NCI-H2171 (cell line): ENCODE measurements at regions not wholly inside any gene's neighbourhood (a gene's known extent, or its start where the extent isn't known, plus 50 kb on each side); places are given as distances from the start of the nearest gene placed in this dataset.

Experiments
- DNase-seq: peaks from one replicate; lab custom pipeline; 2025; lab: John Stamatoyannopoulos, UW

DNA sequence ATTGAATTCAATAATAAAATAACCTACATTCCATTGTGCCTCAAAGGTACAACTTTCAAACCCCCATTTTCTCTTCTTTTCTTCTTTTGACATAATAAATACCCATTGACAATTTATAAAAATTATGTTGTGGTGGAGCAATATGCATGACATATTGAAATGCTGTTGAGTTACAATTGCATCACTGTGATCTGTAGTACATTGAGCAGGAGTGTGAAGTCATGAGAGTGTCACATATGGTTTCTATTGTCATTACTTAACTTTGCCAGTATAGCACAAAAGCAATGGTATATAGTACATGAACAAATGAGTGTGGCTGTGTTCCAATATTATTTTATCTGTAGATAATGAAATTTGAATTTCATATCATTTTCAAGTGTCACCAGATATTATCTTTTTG lies 441.3 kb downstream of the GJA1 start:
- DNase-seq, result no peak

DNA sequence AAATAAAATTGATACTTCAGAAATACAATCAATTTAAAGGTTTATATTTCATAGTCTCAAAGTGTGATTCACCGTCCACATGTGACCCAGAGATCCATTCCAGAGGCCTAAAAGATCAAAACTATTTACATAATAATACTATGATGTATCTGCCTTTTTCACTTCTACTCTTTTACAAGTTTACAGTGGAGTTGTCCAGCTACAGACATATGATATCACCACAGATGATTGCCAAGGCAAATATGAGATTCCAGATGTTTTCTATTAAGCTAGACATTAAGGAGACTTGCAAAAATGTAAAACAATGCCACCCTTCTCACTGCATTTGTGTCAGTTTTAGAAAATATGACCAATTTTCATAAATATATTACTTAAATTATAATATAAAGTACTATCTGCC lies 443.7 kb downstream of the GJA1 start:
- DNase-seq, result no peak

DNA sequence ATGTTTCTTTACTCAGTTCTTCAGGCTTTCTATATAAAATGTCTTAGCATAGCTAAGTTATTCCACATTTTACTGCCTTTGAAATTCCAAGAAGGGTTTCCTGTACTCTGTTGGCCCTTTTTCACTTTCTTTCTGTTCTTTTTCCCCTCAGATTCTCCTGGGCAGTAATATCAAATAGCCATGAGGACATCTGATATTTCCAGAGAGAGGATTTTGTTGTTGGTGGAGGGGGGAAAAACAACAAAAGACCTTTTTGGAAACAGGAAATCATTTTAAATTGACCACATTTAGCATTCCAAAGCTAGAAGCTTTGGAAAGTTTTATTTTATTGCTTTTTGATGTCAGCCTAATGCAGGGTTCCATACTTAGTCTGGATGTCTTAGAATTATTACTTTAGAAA lies 445.4 kb downstream of the GJA1 start:
- no peak for DNase-seq

DNA sequence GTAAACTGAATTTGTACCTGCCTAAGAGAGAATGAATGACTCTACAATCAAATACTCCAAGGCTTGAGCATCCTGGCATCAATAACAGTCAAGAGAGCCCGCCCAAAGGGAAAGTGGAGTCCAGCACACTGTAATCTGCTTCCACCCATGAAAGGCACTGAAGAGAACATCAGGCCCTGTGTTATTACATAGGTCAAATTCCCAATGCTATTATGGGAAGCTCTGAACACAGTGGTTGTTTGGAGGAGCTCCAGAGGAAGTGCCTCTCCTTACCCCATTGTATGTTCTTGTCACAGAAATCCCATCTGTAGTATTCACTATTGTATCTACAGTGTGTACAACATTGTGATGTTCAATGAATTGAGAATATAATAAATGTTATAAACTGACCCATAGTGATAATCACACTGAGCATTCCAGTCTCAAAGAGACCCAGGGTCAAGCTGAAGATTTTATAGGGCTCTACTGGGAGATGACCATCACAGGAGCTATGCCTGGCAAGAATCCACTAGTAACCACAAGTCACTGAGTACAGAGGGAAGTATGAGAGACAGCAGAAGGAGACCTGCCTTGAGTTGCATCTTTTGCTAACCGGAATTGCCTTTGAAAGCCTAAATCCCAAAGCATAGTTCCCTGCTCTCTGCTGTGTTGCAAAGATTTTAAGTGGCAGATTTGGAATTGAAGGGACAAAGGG lies 446.7 kb downstream of the GJA1 start:
- DNase-seq, result no peak

DNA sequence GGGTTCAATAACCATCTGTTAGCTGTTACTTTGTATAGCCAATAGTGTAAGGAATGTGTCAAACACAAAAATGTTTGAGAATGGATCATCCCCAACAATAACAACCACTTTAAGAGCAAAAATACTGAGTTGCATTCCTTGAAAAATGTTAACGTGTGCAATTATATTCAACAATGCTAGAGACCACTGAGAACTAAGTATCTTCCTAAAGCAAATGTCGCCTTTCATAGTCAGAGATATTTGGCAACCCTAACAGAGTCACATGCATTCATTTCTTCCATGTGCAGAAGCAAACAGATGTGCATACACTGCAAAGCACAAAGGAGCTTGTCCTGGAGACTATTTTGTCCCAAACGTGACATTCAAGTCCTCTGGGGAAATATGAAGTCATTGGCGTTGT lies 448.6 kb downstream of the GJA1 start:
- no peak for DNase-seq

DNA sequence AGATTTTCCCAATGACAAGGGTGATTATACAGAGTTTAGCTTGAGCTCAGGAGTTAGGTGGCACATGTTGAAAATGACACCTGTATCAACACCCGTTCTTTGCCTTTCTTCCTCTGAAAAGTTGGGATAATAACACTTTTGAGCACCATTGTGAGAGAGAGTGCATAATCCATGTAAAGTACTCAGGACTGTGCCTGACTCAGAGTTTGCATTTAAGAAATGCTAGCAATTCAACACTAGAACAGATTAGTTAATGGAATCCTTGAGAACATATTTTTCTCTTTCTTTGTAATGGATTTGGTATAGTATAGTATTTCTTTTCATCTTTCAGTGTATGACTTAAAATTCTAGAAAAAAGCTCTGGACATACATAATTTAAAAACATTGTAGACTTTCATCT lies 449.2 kb downstream of the GJA1 start:
- no peak for DNase-seq

DNA sequence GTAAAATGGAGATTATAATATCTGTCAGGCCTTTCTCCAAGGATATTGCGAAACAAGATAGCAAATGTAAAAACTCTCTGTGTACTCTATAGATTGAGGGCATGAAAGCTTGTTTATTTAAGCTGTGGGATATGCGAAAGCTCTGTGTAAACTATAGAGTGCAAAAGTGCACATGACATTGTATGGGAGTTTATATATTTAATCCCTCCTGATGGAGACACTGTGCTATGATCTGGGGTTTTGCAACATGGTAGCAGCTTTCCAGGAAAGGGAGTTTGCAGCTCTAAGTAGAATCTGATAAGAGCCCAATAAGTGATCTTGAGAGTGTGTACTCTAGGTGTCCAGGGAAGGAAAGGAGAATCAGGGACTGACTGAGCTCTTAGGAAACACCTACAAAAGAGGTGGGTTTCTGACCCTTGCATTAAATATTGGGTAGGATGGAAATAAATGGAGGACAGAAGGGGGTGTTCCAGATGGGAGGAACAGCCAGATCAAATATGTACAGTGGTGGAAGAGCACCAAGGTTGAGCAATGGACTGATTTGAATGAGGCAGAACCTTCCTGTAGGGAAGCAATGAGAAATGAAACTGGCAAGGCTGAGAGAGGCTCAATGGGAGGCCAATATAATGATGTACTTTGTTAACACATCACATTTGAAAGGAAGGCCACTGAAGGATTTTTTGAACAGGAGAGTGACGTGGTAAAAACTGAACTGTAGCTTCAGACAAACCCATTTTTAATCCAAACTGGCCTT lies 450.1 kb downstream of the GJA1 start:
- no peak for DNase-seq

DNA sequence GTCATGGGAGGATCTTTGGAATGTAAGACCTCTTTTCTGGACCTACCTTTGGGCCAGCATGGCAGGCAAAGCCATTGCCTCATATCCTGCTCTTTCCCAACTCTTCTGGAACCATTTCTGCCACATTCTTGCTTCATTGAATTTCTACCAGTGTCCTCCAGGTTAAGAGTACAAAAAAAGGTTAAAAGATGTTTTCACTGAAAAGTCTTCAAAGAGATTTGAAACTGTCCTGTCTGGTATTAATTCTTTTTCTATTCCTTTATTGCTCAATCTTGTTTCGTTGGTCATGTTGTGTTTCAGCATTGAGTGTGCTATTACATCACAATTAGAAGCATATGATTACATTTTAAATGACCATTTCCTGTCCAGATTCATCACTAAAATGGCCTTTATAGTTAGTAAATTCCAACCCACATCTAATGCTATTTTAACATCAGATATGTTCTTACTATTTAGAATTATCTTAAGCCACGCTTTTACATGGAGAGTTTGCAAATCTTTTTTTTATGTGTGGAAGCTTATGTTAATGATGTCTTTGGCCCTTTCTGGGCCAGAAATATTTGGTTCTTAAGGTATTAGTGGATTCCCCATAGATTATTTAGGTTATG lies 450.9 kb downstream of the GJA1 start:
- DNase-seq, result no peak

DNA sequence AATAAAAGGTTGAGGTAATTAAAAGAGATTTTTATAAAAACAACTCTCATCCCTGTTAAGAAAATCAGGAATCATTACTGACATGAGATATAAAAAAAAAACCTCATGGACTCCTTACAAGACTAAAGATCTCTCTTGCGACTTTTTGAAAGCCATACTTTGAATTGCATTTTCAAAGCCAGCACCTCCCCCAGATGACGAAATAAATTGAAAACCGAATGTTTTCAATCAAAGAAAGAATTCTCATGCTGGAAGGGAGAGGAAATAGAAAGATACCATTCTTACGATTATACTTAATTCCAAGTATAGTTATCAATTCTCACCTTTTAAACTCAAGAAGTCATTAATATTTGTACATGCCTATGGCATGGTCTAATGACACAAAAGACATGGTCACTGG lies 452.3 kb downstream of the GJA1 start:
- DNase-seq, result no peak

DNA sequence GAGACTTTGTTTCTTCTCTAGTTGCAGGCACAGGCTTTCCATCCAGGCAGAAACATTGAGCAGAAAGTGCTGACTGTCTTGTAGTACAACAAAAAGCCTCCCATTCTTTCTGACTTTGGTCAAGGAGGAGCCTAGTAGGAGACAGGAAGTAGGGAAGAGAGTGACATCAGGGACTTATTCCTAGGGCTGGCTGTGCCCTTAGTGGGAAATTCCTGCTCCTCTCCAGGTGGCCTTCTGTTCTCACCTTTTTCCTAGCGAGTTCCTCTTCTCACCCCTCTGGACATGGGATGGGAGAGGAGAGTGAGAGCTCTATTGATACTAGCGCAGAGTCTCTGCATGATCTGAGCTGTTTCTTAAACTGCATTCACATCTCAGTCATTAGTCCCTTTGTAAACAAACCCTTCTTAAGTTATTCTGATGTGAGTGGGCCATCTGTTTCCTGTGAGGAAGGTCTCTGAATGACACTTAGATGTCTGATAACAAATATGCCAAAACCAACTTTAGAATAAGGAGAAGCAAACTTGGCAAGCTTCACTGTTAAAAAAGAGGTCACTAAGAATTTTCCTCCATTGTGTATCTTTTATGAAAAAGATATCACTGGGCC lies 455.0 kb downstream of the GJA1 start:
- DNase-seq, result no peak

DNA sequence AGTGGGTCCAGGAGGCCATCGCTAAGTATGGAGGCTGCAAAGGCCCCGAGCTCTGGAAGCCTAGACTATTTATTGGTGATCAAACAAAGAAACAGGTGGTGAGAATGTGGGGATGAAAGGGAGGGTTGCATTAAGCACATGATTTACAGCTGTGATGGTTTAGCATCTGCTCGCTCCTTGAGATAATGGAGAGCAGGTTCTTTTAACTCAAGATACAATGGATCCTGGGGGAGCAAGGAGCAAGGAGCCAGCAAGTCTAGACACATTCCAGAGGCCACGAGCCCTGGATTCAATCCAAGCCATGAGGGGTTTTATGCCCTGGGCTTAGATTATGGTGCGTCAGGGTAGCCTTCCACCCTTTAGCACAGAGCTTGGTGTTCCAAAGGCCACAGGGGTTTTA lies 460.3 kb downstream of the GJA1 start:
- DNase-seq, result peak; percentile 6

DNA sequence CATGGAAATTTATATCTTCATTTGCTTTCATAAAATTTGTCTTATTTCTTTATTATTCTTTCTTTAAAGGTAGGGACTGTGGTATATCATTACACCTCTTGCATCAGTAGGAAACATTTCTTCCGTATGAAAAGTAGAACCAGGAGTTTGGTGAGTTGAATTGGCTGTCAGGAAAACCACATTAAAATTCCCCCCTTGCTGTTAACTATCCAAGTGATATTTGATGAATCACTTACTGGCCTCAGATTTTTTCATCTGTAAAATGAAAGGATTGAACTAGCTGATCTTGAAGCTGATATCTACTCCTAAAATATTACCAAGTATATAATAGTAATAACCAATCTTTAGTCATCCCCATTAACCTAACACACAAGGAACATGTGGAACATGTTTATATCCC lies 460.9 kb downstream of the GJA1 start:
- DNase-seq, result no peak

DNA sequence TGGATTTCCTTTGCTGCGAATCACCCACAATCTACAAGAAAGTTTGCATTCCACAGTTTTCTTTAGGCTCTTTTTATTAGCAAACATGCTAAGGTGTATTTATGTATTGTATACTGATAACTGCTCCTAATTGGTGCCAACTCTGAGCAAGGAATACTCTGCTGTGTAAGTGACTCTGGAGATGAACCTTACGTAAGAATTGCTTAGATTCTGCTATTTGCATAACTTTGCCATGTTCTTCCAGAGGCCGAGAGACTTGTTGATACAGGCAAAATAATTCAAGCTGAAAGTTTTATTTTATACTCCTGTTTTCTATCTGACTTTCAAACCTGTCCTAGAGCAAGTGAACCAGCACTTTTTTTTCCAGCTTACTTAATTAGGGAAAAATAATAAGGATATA lies 461.3 kb downstream of the GJA1 start:
- DNase-seq, result no peak

DNA sequence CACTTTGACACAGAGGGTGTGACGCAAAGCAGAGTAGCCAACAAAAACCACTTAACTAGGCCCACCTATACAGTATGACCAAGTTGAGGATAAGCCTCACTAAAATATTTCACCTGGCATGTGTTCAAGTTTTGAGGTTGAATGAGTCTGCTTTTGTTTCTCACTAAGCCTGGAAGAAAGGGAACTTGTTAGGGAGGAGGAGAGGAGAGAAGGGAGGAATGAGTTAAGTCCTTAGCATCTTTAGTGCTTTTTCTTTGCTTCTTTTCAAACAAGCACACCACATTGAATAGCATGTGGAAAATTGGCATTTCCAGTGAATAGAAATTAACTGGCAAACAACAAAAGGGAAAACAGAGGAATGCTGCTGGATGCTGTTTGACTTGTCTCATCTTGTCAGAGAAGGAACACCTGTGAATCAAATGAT lies 461.9 kb downstream of the GJA1 start:
- no peak for DNase-seq

DNA sequence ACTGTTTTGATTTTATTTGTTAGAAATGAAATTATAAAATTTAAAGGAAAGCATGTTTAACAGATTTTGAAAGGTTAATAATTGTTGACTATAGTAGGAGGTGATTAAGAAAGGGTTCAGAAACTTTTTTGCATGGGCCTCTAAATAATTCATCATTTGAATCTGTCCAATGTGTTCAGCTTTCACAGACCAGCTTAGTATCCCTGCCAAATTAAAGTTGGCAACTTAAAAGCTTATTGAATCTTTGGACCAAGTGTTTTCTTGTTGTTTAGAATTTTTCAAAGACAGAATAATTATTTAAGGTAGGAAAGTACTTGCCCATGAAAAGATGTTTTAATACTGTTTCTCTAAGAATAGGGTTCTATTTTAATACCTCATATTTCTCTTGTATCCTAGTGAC lies 466.0 kb downstream of the GJA1 start:
- DNase-seq, result no peak

DNA sequence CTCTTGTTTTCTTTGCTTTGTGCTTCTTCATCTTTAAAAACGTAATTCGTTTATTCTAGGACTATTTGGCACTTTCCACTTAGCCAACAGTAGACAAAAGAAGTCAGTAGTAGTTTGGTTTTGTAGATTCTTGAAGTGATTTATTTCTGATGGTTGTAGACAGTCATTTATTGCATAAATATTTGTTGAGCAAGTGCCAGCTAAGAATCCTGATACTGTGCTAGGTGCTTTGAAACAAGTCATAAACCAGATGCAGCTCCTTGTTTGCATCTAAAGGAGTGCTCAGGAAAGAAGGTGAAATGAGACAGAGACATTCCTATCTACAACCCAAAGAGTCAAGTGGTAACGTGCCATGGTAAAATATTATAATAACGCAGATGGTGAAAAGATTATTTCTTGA lies 469.1 kb downstream of the GJA1 start:
- DNase-seq, result no peak

DNA sequence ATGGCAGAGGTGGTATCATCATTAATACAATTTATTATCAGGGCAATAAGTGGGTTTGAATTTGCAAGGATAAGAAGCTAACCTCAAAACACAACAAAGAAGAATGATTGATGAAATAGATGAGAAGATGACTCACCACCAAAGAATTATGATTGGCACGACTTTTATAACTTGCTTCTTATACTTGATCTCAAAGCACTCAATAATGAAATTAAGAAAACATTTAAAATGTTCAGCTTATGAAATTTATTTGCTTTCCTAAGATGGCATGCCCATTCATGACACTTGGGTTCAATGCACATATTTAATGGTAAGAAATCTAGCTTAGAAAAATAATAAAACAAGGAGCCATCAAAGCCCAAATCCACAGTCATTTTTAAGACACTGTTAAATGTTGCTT lies 477.5 kb downstream of the GJA1 start:
- DNase-seq, result no peak

DNA sequence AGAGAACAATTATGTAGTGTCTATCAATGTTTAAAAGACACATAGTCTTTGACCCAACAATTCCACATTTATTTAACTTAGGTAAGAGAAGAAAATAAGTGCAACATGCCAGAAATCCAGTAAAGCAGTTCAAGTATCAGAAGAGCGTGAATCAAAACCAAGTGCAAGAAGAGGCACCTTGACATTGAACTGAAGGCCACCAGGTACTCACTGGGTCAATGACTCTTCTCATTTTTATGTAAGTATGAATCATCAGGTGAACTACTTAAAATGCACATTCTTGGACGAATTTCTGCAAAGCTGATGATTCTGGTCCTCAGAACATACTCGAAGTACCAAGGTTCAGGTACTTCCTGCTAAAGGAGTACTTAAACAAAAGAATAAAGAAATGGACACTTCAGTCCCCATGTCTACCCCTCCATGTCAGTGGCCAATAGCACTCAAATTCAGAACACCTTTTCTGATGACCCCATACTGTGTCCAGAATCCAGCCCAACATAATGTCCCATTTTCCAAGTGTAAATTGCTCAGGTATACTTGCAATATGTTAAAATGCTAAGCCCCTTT lies 481.9 kb downstream of the GJA1 start:
- no peak for DNase-seq

DNA sequence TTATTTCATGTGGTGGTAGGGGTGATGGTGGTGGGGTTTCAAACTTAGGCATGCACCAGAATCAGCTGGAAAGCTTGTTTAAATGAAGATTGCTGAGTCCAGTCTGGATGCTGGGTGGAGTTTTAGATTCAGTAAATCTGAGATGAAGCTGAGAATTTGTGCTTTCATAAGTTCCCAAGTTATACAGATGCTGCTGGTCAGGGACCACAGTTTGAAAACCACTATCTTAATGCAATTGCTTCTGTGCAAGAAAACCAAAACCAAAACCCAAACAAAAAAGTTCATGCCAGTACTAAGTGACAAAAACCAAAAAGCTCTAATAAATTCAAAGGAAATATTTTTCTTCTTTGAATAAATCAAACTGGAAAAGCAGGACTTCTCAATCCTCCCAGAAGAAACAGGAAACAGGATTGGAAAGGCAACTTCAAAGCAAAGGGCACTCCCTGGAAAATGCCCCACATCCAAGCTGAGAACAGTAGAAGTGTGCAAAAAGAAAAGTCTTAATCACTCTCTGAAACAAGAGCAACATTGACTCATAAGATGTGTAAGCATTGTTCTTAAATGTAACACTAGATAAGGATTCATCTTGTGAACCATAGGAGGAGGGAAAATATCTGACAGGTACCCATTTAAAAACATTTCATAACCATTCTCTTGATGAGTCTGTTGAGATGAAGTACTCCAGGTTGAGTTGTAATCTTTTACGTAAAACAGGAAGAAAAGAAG lies 481.5 kb upstream of the HSF2 start:
- no peak for DNase-seq

DNA sequence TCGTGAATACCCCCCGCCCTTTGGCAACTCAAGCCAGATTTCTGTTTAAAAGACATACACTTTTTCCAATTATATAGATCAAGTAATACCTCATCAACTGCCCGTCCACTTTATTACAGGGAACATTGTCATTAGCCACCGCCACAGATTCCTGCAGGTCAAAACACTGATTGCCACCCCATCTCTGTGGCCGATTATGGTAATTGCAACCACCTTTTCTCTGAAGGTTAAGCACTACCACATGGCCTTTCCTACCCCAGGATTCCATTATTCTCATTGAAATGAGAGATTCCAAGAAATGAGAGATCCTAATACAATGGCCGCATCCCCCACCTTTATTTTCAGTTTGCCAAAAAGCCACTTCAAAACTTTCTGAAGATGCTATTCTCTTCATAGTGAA lies 478.8 kb upstream of the HSF2 start:
- no peak for DNase-seq

DNA sequence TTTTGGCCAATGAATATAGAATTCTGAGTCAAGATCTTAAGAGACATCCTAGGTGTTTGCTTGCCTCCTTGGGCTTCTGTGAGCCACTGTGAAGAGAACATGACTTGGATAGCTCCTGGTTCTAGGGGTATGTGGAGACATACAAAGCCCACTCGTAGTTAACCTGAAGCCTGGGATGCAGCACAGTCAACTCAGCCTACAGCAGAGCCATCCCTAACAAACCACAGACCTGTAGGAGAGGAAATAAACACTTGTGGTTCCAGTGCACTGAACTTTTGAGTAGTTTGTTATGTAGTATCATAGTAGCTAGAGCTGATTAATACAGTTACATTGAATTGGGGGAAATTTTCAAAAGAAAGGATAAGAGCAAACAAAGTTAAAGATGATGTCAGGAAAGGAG lies 474.4 kb upstream of the HSF2 start:
- DNase-seq, result no peak
